ENCODE measurements at regions not wholly inside any gene's neighbourhood (a gene's known extent, or its start where the extent isn't known, plus 50 kb on each side); places are given as distances from the start of the nearest gene placed in this dataset.

- Histone ChIP-seq H3K9ac (ENCODE audit: low read depth, low read length) (no peak overlapping the region), H3K4me1 (ENCODE audit: insufficient read depth, low read length) (no peaks in the 10 kb centered on the region), H3K9me3 (ENCODE audit: control insufficient read depth, insufficient read depth, low read length) (no peaks in the 10 kb centered on the region), H3K36me3 (ENCODE audit: insufficient read depth, low read length) (no peaks in the 10 kb centered on the region)
Observed at GRCh38 chr5:97635553-97635952, 452.5 kb upstream of the RIOK2 start.

GRCh38 chr5:97636766-97637165, 453.7 kb upstream of the RIOK2 start:
- Histone ChIP-seq H3K4me1 (ENCODE audit: insufficient read depth, low read length) (no peaks in the 10 kb centered on the region), H3K9ac (ENCODE audit: low read depth, low read length) (no peak overlapping the region), H3K36me3 (ENCODE audit: insufficient read depth, low read length) (no peaks in the 10 kb centered on the region), H3K9me3 (ENCODE audit: control insufficient read depth, insufficient read depth, low read length) (no peaks in the 10 kb centered on the region)

- Histone ChIP-seq H3K4me1 (ENCODE audit: insufficient read depth, low read length) (no peaks in the 10 kb centered on the region), H3K9ac (ENCODE audit: low read depth, low read length) (no peak overlapping the region), H3K9me3 (ENCODE audit: control insufficient read depth, insufficient read depth, low read length) (no peaks in the 10 kb centered on the region), H3K36me3 (ENCODE audit: insufficient read depth, low read length) (no peaks in the 10 kb centered on the region)
Observed at GRCh38 chr5:97641081-97641480, 458.0 kb upstream of the RIOK2 start.

- Histone ChIP-seq H3K9me3 (ENCODE audit: control insufficient read depth, insufficient read depth, low read length) (no peaks in the 10 kb centered on the region), H3K4me1 (ENCODE audit: insufficient read depth, low read length) (no peaks in the 10 kb centered on the region), H3K36me3 (ENCODE audit: insufficient read depth, low read length) (no peaks in the 10 kb centered on the region), H3K9ac (ENCODE audit: low read depth, low read length) (no peak overlapping the region)
Observed at GRCh38 chr5:97644206-97644605, 461.2 kb upstream of the RIOK2 start.

- H3K36me3 ChIP-seq (ENCODE audit: insufficient read depth, low read length) = no peaks in the 10 kb centered on the region
- H3K9me3 ChIP-seq (ENCODE audit: control insufficient read depth, insufficient read depth, low read length) = no peaks in the 10 kb centered on the region
- H3K9ac ChIP-seq (ENCODE audit: low read depth, low read length) = no peak overlapping the region
- H3K4me1 ChIP-seq (ENCODE audit: insufficient read depth, low read length) = no peaks in the 10 kb centered on the region
Observed at GRCh38 chr5:97644896-97645295, 461.8 kb upstream of the RIOK2 start.

- no peaks in the 10 kb centered on the region for H3K36me3 ChIP-seq (ENCODE audit: insufficient read depth, low read length)
- no peaks in the 10 kb centered on the region for H3K4me1 ChIP-seq (ENCODE audit: insufficient read depth, low read length)
Observed at GRCh38 chr5:97657239-97657638, 474.2 kb upstream of the RIOK2 start.

GRCh38 chr5:97658116-97658900, 475.3 kb upstream of the RIOK2 start:
- Histone ChIP-seq H3K36me3 (ENCODE audit: insufficient read depth, low read length) (no peaks in the 10 kb centered on the region), H3K9me3 (ENCODE audit: control insufficient read depth, insufficient read depth, low read length) (no peaks in the 10 kb centered on the region), H3K4me1 (ENCODE audit: insufficient read depth, low read length) (no peaks in the 10 kb centered on the region), H3K9ac (ENCODE audit: low read depth, low read length) (no peak overlapping the region)

More at GRCh38 chr5:97657239-97657638, 474.2 kb upstream of the RIOK2 start:
- Histone ChIP-seq H3K9me3 (ENCODE audit: control insufficient read depth, insufficient read depth, low read length) (no peaks in the 10 kb centered on the region), H3K9ac (ENCODE audit: low read depth, low read length) (no peak overlapping the region)

- Histone ChIP-seq H3K4me1 (ENCODE audit: insufficient read depth, low read length) (no peaks in the 10 kb centered on the region), H3K9me3 (ENCODE audit: control insufficient read depth, insufficient read depth, low read length) (no peaks in the 10 kb centered on the region), H3K36me3 (ENCODE audit: insufficient read depth, low read length) (no peaks in the 10 kb centered on the region), H3K9ac (ENCODE audit: low read depth, low read length) (no peak overlapping the region)
Observed at GRCh38 chr5:97666783-97667182, 483.7 kb upstream of the RIOK2 start.

GRCh38 chr5:97670447-97670846, 487.4 kb upstream of the RIOK2 start:
- Histone ChIP-seq H3K9ac (ENCODE audit: low read depth, low read length) (no peak overlapping the region), H3K4me1 (ENCODE audit: insufficient read depth, low read length) (no peaks in the 10 kb centered on the region), H3K9me3 (ENCODE audit: control insufficient read depth, insufficient read depth, low read length) (no peaks in the 10 kb centered on the region), H3K36me3 (ENCODE audit: insufficient read depth, low read length) (no peaks in the 10 kb centered on the region)

GRCh38 chr5:97676608-97677007, 493.6 kb upstream of the RIOK2 start:
- Histone ChIP-seq H3K9me3 (ENCODE audit: control insufficient read depth, insufficient read depth, low read length) (no peaks in the 10 kb centered on the region), H3K9ac (ENCODE audit: low read depth, low read length) (no peak overlapping the region), H3K36me3 (ENCODE audit: insufficient read depth, low read length) (no peaks in the 10 kb centered on the region), H3K4me1 (ENCODE audit: insufficient read depth, low read length) (no peaks in the 10 kb centered on the region)

- no peaks in the 10 kb centered on the region for H3K9me3 ChIP-seq (ENCODE audit: control insufficient read depth, insufficient read depth, low read length)
- H3K36me3 ChIP-seq (ENCODE audit: insufficient read depth, low read length) = no peaks in the 10 kb centered on the region
- no peaks in the 10 kb centered on the region for H3K4me1 ChIP-seq (ENCODE audit: insufficient read depth, low read length)
- no peak overlapping the region for H3K9ac ChIP-seq (ENCODE audit: low read depth, low read length)
Observed at GRCh38 chr5:97694091-97694490, 511.0 kb upstream of the RIOK2 start.

- H3K36me3 ChIP-seq (ENCODE audit: insufficient read depth, low read length) = no peaks in the 10 kb centered on the region
- H3K9me3 ChIP-seq (ENCODE audit: control insufficient read depth, insufficient read depth, low read length) = no peaks in the 10 kb centered on the region
- H3K9ac ChIP-seq (ENCODE audit: low read depth, low read length) = no peak overlapping the region
- H3K4me1 ChIP-seq (ENCODE audit: insufficient read depth, low read length) = no peaks in the 10 kb centered on the region
Observed at GRCh38 chr5:97714424-97714823, 531.4 kb upstream of the RIOK2 start.

GRCh38 chr5:97726106-97726505, 543.1 kb upstream of the RIOK2 start:
- Histone ChIP-seq H3K4me1 (ENCODE audit: insufficient read depth, low read length) (no peaks in the 10 kb centered on the region), H3K36me3 (ENCODE audit: insufficient read depth, low read length) (no peaks in the 10 kb centered on the region), H3K9ac (ENCODE audit: low read depth, low read length) (no peak overlapping the region), H3K9me3 (ENCODE audit: control insufficient read depth, insufficient read depth, low read length) (no peaks in the 10 kb centered on the region; the same call in 1 of the 2 replicates)

GRCh38 chr5:97728920-97729319, 545.9 kb upstream of the RIOK2 start:
- no peaks in the 10 kb centered on the region for H3K9me3 ChIP-seq (ENCODE audit: control insufficient read depth, insufficient read depth, low read length)
- no peaks in the 10 kb centered on the region for H3K36me3 ChIP-seq (ENCODE audit: insufficient read depth, low read length)
- H3K9ac ChIP-seq (ENCODE audit: low read depth, low read length) = no peak overlapping the region
- H3K4me1 ChIP-seq (ENCODE audit: insufficient read depth, low read length) = no peaks in the 10 kb centered on the region

- Histone ChIP-seq H3K36me3 (ENCODE audit: insufficient read depth, low read length) (no peaks in the 10 kb centered on the region), H3K9me3 (ENCODE audit: control insufficient read depth, insufficient read depth, low read length) (no peaks in the 10 kb centered on the region), H3K9ac (ENCODE audit: low read depth, low read length) (no peak overlapping the region), H3K4me1 (ENCODE audit: insufficient read depth, low read length) (no peaks in the 10 kb centered on the region)
Observed at GRCh38 chr5:97729938-97730337, 546.9 kb upstream of the RIOK2 start.

Measured in ES-I3 (cell line).